ENCODE measurements at regions not wholly inside any gene's neighbourhood (a gene's known extent, or its start where the extent isn't known, plus 50 kb on each side); places are given as distances from the start of the nearest gene placed in this dataset.

DNA sequence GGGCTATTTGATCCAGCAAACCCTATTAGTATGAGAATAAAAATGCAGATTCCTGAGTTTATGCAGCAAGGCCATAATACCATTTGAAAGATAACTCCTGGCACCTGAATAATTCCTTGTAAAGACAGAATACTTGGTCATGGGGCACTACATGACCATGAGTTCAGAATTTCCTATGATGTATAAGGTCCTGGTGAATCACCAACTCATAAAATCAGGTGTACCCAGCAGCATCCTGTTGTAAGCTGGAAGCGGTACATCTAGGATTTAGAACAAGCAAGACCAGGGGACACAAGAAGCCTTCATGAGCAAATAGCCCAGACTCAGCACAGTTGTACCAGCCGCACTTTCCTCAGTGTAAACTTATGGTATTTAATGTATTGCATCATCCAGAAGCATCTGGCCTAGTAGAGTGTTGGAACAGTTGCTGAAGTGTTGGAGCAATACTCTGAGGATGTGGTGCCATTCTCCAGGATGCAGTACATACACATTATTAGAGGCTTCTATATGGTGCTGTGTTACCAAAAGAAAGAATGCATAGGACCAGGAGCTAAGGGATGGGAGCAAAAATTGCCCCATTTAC is 233.4 kb downstream of the SQOR start:
- ChIA-PET CTCF (no interaction called here), POLR2A (no interaction called here)
- H3K27me3 ChIP-seq (ENCODE audit: control insufficient read depth, insufficient read depth, low read length) = no peaks in the 10 kb centered on the region
- ATAC-seq = no peak
- intact Hi-C loops (cut with micrococcal nuclease; ENCODE audit: unreplicated experiment) (no loop called here), in situ Hi-C loops (cut with HindIII; ENCODE audit: low pct_unique_long_range_greater_than_20kb, low sequenced_read_pairs) (no loop called here)
- H3K9me3 ChIP-seq (ENCODE audit: control insufficient read depth, insufficient read depth, low read depth, low read length) = no peaks in the 10 kb centered on the region
- H3K4me1 ChIP-seq (ENCODE audit: control insufficient read depth, insufficient read depth, low read length) = no peaks in the 10 kb centered on the region
- no peak overlapping the region for H3K4me3 ChIP-seq (ENCODE audit: low read depth in 2 of 2, low read length in 2 of 2)
- H3K27ac ChIP-seq (ENCODE audit: low read length) = no peak overlapping the region
- no peak for DNase-seq (ENCODE audit: low read depth, low spot score)
- BruUV-seq (replicated peaks) = no TSS peak
- H3K36me3 ChIP-seq (ENCODE audit: control insufficient read depth, insufficient read depth, low read length) = no peaks in the 10 kb centered on the region
- TF ChIP-seq POLR2AphosphoS5 (IDR thresholded peaks at IDR 0.05; ENCODE audit: low read depth, low read length) = no peak
- TF ChIP-seq, protein P1, sequence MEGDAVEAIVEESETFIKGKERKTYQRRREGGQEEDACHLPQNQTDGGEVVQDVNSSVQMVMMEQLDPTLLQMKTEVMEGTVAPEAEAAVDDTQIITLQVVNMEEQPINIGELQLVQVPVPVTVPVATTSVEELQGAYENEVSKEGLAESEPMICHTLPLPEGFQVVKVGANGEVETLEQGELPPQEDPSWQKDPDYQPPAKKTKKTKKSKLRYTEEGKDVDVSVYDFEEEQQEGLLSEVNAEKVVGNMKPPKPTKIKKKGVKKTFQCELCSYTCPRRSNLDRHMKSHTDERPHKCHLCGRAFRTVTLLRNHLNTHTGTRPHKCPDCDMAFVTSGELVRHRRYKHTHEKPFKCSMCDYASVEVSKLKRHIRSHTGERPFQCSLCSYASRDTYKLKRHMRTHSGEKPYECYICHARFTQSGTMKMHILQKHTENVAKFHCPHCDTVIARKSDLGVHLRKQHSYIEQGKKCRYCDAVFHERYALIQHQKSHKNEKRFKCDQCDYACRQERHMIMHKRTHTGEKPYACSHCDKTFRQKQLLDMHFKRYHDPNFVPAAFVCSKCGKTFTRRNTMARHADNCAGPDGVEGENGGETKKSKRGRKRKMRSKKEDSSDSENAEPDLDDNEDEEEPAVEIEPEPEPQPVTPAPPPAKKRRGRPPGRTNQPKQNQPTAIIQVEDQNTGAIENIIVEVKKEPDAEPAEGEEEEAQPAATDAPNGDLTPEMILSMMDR (IDR thresholded peaks at IDR 0.05) = no peak
- no peak for TF ChIP-seq TCF7L2 (IDR thresholded peaks at IDR 0.05; ENCODE audit: low read depth, low read length)
- TF ChIP-seq, protein P2, sequence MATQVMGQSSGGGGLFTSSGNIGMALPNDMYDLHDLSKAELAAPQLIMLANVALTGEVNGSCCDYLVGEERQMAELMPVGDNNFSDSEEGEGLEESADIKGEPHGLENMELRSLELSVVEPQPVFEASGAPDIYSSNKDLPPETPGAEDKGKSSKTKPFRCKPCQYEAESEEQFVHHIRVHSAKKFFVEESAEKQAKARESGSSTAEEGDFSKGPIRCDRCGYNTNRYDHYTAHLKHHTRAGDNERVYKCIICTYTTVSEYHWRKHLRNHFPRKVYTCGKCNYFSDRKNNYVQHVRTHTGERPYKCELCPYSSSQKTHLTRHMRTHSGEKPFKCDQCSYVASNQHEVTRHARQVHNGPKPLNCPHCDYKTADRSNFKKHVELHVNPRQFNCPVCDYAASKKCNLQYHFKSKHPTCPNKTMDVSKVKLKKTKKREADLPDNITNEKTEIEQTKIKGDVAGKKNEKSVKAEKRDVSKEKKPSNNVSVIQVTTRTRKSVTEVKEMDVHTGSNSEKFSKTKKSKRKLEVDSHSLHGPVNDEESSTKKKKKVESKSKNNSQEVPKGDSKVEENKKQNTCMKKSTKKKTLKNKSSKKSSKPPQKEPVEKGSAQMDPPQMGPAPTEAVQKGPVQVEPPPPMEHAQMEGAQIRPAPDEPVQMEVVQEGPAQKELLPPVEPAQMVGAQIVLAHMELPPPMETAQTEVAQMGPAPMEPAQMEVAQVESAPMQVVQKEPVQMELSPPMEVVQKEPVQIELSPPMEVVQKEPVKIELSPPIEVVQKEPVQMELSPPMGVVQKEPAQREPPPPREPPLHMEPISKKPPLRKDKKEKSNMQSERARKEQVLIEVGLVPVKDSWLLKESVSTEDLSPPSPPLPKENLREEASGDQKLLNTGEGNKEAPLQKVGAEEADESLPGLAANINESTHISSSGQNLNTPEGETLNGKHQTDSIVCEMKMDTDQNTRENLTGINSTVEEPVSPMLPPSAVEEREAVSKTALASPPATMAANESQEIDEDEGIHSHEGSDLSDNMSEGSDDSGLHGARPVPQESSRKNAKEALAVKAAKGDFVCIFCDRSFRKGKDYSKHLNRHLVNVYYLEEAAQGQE (IDR thresholded peaks at IDR 0.05; ENCODE audit: insufficient read depth in 1 of 2, low read depth in 2 of 2, low read length in 1 of 2) = no peak
- no peak for TF ChIP-seq SIN3A (IDR thresholded peaks at IDR 0.05; ENCODE audit: borderline replicate concordance, insufficient read depth, low read depth, low read length)

DNA sequence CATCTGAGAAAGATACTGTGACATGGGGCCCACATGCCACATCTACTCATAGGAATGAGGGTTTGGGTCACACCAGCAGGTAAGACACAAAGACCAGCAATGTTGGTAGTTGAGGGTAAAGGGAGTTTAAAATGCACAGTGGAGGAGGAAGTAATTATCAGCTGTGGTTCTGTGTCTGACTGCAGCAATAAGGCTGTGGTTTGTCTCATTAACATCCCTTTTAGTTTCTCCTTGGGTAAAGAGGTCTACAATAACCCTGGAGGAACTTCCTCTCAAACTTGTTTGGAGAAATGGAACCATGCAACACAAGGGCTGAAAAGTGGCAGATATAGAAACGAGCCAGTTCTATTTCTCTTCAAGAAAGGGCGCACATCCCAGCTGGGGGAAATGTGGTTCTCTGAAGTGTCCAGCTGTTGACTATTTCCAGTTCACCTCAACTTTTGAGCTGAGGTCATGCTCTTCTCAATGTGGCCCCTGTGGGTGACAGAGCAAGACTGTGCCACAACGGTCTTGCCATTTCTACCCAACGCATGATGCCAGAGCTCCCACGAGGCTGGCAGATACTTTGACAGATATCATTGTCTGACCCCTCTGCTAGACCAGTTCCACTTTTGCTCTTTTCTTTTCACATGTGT is 234.3 kb downstream of the SQOR start:
- BruUV-seq (replicated peaks) = no TSS peak
- no peaks in the 10 kb centered on the region for H3K9me3 ChIP-seq (ENCODE audit: control insufficient read depth, insufficient read depth, low read depth, low read length)
- in situ Hi-C loops (cut with HindIII; ENCODE audit: low pct_unique_long_range_greater_than_20kb, low sequenced_read_pairs) = no loop called here
- no peak overlapping the region for H3K27ac ChIP-seq (ENCODE audit: low read length)
- POLR2A ChIA-PET = no interaction called here
- H3K27me3 ChIP-seq (ENCODE audit: control insufficient read depth, insufficient read depth, low read length) = no peaks in the 10 kb centered on the region
- no peak for ATAC-seq
- no peaks in the 10 kb centered on the region for H3K4me1 ChIP-seq (ENCODE audit: control insufficient read depth, insufficient read depth, low read length)
- H3K36me3 ChIP-seq (ENCODE audit: control insufficient read depth, insufficient read depth, low read length) = no peaks in the 10 kb centered on the region
- no peak overlapping the region for H3K4me3 ChIP-seq (ENCODE audit: low read depth in 2 of 2, low read length in 2 of 2)
- TF ChIP-seq, protein P2 (IDR thresholded peaks at IDR 0.05; ENCODE audit: insufficient read depth in 1 of 2, low read depth in 2 of 2, low read length in 1 of 2) = no peak
- TF ChIP-seq, protein P1 (IDR thresholded peaks at IDR 0.05) = no peak
- no peak for TF ChIP-seq TCF7L2 (IDR thresholded peaks at IDR 0.05; ENCODE audit: low read depth, low read length)
- no peak for TF ChIP-seq POLR2AphosphoS5 (IDR thresholded peaks at IDR 0.05; ENCODE audit: low read depth, low read length)
- TF ChIP-seq SIN3A (IDR thresholded peaks at IDR 0.05; ENCODE audit: borderline replicate concordance, insufficient read depth, low read depth, low read length) = no peak
- CTCF ChIA-PET = no interaction called here
- intact Hi-C loops (cut with micrococcal nuclease; ENCODE audit: unreplicated experiment) = no loop called here
- no peak for DNase-seq (ENCODE audit: low read depth, low spot score)
